Esophagus (tissue), 2 donors: ENCODE measurements at regions not wholly inside any gene's neighbourhood (a gene's known extent, or its start where the extent isn't known, plus 50 kb on each side); places are given as distances from the start of the nearest gene placed in this dataset.

Source experiments
- H3K27ac ChIP-seq, 2 donors: one replicate each; pipeline ENCODE4 v1.5.1; 2013; ENCODE audit warnings: low read depth in 2 of 2, mild to moderate bottlenecking in 2 of 2, inconsistent platforms in 1 of 2, low read length in 1 of 2, moderate library complexity in 1 of 2
- H3K27me3 ChIP-seq, 2 donors: one replicate each; pipeline ENCODE4 v1.6.1; 2013; ENCODE audit warnings: low read length in 2 of 2, control low read depth in 1 of 2, mild to moderate bottlenecking in 1 of 2; ENCODE audit not compliant: insufficient read depth in 2 of 2, control insufficient read depth in 1 of 2
- H3K36me3 ChIP-seq, 2 donors: one replicate each; pipeline ENCODE4 v1.6.1; 2013; ENCODE audit warnings: low read length in 1 of 2; ENCODE audit not compliant: control insufficient read depth in 2 of 2, insufficient read depth in 2 of 2
- H3K4me1 ChIP-seq, 2 donors: one replicate each; pipeline ENCODE4 v1.6.1; 2013; ENCODE audit warnings: low read length in 1 of 2; ENCODE audit not compliant: control insufficient read depth in 2 of 2, insufficient read depth in 2 of 2
- H3K4me3 ChIP-seq, 2 donors: one replicate each; pipeline ENCODE4 v1.5.1; 2013; ENCODE audit warnings: low read length in 2 of 2, mild to moderate bottlenecking in 2 of 2, low read depth in 1 of 2, moderate library complexity in 1 of 2
- H3K9me3 ChIP-seq, 2 donors: one replicate each; pipeline ENCODE4 v1.6.1; 2013; ENCODE audit warnings: mild to moderate bottlenecking in 2 of 2, low read depth in 1 of 2, low read length in 1 of 2, moderate library complexity in 1 of 2; ENCODE audit not compliant: control insufficient read depth in 2 of 2, insufficient read depth in 1 of 2
- WGBS, 2 donors: extraction: QIAGEN DNeasy Blood & Tissue Kit; methylation state at CpG; one replicate each; pipeline ENCODE4 v1.1.7; 2013; 5-methylcytosine and 5-hydroxymethylcytosine counted together
- donor health status: healthy with polysubstance abuse.
- donor health status: Bipolar disorder and iron deficiency.

DNA sequence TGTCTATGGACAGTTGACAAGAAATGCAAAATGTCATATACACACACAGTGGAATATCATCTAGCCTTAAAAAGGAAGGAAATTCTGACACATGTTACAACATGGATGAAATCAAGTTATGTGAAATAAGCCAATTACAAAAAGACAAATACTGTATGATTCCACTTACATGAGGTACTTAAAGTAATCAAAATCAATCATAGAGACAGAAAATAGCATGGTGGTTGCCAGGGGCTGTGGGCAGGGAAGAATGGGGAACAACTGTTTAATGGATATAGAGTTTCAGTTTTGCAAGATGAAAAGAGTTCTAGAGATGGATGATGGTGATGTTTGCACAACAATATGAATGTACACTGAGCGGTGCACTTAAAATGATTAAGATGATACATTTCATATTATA lies 613.8 kb upstream of the ZNF385D start:
- 51 to 72% methylated on average over 1 of the region's 1 CpG for WGBS, 2 donors
- Histone ChIP-seq H3K9me3 (no peaks in the 10 kb centered on the region), H3K4me1 (no peaks in the 10 kb centered on the region), H3K27ac (no peak overlapping the region), H3K27me3 (no peaks in the 10 kb centered on the region), H3K4me3 (no peak overlapping the region), H3K36me3 (no peaks in the 10 kb centered on the region)

- no peak overlapping the region for H3K4me3 ChIP-seq
- WGBS, 2 donors, result 21 to 34% methylated on average over 2 of the region's 2 CpGs
- H3K9me3 ChIP-seq, result no peaks in the 10 kb centered on the region
- H3K27ac ChIP-seq, result no peak overlapping the region
- no peaks in the 10 kb centered on the region for H3K4me1 ChIP-seq
- no peaks in the 10 kb centered on the region for H3K27me3 ChIP-seq
- H3K36me3 ChIP-seq, result no peaks in the 10 kb centered on the region
Measured at GRCh38 chr3:22366781-22367180, 615.8 kb upstream of the ZNF385D start.

GRCh38 chr3:22371036-22371435 lies 620.0 kb upstream of the ZNF385D start:
- H3K9me3 ChIP-seq, result no peaks in the 10 kb centered on the region
- H3K27me3 ChIP-seq, result no peaks in the 10 kb centered on the region
- peaks cover 0 to 2% of the 10 kb centered on the region in 2 donors for H3K4me1 ChIP-seq
- 88 to 89% methylated on average over 8 of the region's 8 CpGs for WGBS, 2 donors
- no peak overlapping the region for H3K4me3 ChIP-seq
- H3K27ac ChIP-seq, result no peak overlapping the region
- no peaks in the 10 kb centered on the region for H3K36me3 ChIP-seq

DNA sequence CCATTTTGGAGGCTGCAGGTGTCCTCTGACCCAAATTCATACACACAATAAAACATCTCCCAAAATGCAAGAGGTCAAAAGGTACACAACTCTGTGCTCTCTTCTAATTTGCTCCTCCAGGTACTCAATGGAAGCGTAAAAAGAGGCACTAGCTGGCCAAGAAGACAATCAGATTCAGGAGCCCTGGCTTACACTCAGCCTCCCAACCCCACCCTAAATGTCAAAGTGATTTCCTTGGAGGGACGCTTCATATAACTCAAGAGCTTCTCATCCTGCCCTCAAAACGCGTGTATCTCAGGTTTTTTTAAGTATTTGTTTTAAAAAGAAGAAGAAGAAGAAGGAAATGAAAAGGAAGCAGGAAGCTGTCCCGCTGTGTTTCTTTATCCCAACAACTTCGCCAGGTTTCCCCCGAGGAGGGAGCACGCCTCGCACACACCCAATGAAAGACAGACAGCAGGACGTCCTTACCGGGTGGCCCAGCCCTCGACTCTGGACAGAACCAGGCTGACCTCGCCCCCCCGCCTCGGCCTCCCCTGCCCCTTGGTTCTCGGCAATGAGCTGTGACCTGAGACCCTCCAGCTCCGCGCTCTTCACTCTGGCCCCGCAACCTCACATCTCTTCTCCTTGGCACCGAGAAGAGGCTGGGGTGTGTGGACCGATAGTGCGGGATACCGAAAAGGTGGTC lies 620.7 kb upstream of the ZNF385D start:
- Histone ChIP-seq H3K27me3 (no peaks in the 10 kb centered on the region), H3K9me3 (no peaks in the 10 kb centered on the region), H3K27ac (no peak overlapping the region), H3K4me3 (peak overlapping the region; percentile 7 to 15), H3K36me3 (no peaks in the 10 kb centered on the region), H3K4me1 (peaks cover 0 to 2% of the 10 kb centered on the region in 2 donors)
- WGBS, 2 donors, result 13 to 15% methylated on average over 23 of the region's 23 CpGs

GRCh38 chr3:22372292-22373062 lies 621.5 kb upstream of the ZNF385D start:
- Histone ChIP-seq H3K27me3 (no peaks in the 10 kb centered on the region), H3K4me3 (peak overlapping the region; percentile 7 to 28), H3K9me3 (no peaks in the 10 kb centered on the region), H3K36me3 (no peaks in the 10 kb centered on the region), H3K4me1 (peaks cover 0 to 2% of the 10 kb centered on the region in 2 donors), H3K27ac (no peak overlapping the region)
- WGBS, 2 donors, result 6 to 7% methylated on average over 72 to 74 of the region's 74 CpGs

DNA sequence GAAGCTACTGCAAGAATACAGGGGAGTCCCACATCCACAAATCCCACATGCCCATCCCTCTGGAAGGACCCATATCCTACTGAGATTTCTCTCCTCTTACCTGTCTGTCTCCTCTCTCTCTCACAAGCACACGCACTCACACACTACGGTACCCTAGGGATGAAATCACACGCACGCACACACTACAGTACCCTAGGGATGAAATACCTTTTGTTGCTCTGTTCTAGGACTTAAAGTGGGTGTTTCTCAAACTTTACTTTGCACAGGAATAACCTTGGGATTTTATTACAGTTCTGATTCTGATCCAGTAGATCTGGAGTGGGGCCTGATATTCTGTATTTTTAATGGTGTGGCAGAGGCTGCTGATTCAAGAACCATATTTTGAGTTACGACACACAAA lies 622.2 kb upstream of the ZNF385D start:
- WGBS, 2 donors, result 93 to 95% methylated on average over 5 of the region's 5 CpGs
- no peaks in the 10 kb centered on the region for H3K9me3 ChIP-seq
- H3K4me3 ChIP-seq, result no peak overlapping the region
- H3K27ac ChIP-seq, result no peak overlapping the region
- H3K4me1 ChIP-seq, result peaks cover 0 to 2% of the 10 kb centered on the region in 2 donors
- H3K36me3 ChIP-seq, result no peaks in the 10 kb centered on the region
- H3K27me3 ChIP-seq, result no peaks in the 10 kb centered on the region

- no peak overlapping the region for H3K4me3 ChIP-seq
- H3K9me3 ChIP-seq, result no peaks in the 10 kb centered on the region
- 66 to 86% methylated on average over 3 of the region's 3 CpGs for WGBS, 2 donors
- no peaks in the 10 kb centered on the region for H3K27me3 ChIP-seq
- no peaks in the 10 kb centered on the region for H3K36me3 ChIP-seq
- H3K27ac ChIP-seq, result no peak overlapping the region
- peaks cover 0 to 2% of the 10 kb centered on the region in 2 donors for H3K4me1 ChIP-seq
Measured at GRCh38 chr3:22373827-22374226, 622.8 kb upstream of the ZNF385D start.

DNA sequence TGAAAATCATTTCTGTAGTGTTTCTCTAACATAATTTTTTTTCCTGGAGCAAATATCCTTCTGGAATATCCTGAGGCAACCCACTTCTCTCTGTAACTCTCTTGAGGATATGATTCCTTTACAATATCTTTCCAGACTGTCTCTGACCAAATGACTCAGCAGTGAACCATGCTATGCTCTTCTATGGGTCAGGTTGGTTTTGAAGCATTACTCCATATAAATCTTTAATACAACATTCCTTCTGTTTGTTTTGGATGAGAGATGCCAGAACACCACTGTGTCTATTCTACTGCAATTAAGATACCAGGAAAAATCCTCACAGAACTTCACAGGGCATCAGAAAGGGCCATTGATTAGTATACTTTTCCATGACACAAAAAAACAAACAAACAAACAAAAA lies 626.4 kb upstream of the ZNF385D start:
- Histone ChIP-seq H3K4me1 (no peaks in the 10 kb centered on the region), H3K4me3 (no peak overlapping the region), H3K36me3 (no peaks in the 10 kb centered on the region), H3K27ac (no peak overlapping the region), H3K9me3 (no peaks in the 10 kb centered on the region), H3K27me3 (no peaks in the 10 kb centered on the region)

- Histone ChIP-seq H3K36me3 (no peaks in the 10 kb centered on the region), H3K4me3 (no peak overlapping the region), H3K27ac (no peak overlapping the region), H3K4me1 (no peaks in the 10 kb centered on the region), H3K9me3 (no peaks in the 10 kb centered on the region), H3K27me3 (no peaks in the 10 kb centered on the region)
Measured at GRCh38 chr3:22378869-22379268, 627.9 kb upstream of the ZNF385D start.

DNA sequence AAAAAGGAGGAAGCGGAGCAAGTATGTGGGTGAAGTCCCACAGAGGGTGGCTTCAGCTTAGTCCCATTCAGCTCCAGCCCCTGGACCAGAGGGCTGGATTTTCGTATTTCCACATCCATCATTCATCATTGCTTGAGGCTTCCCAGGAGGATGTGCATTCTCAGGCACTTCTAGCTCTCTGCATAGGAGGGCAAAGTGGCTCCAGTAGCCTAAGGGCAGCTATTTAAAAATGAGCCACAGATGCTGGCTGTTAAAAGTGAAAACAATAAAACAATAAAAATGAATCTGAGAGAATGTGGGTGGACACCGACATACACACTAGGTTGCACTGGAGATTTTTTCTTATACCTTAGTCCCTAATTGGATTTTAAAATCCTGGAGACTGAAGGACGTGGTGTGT lies 629.2 kb upstream of the ZNF385D start:
- WGBS, 2 donors, result 62 to 70% methylated on average over 4 of the region's 4 CpGs
- Histone ChIP-seq H3K9me3 (no peaks in the 10 kb centered on the region), H3K27ac (no peak overlapping the region), H3K4me1 (no peaks in the 10 kb centered on the region), H3K4me3 (no peak overlapping the region), H3K27me3 (no peaks in the 10 kb centered on the region), H3K36me3 (no peaks in the 10 kb centered on the region)
